Skeletal muscle satellite cell (primary cell): ENCODE measurements at regions not wholly inside any gene's neighbourhood (a gene's known extent, or its start where the extent isn't known, plus 50 kb on each side); places are given as distances from the start of the nearest gene placed in this dataset.

Experiments
- H3K27me3 ChIP-seq: 2 replicates; pipeline ENCODE4 v1.7.0; 2013; ENCODE audit warnings: low read length; ENCODE audit not compliant: control insufficient read depth, insufficient read depth
- H3K36me3 ChIP-seq: 2 replicates; pipeline ENCODE4 v1.7.0; 2013; ENCODE audit warnings: mild to moderate bottlenecking, control low read depth, low read length; ENCODE audit not compliant: insufficient read depth
- H3K4me1 ChIP-seq: 2 replicates; pipeline ENCODE4 v1.7.0; 2013; ENCODE audit warnings: low read length; ENCODE audit not compliant: control insufficient read depth, insufficient read depth
- H3K4me2 ChIP-seq: 2 replicates; pipeline ENCODE4 v1.7.0; 2013; ENCODE audit warnings: mild to moderate bottlenecking, low read length
- H3K4me3 ChIP-seq: 2 replicates; pipeline ENCODE4 v1.7.0; 2013; ENCODE audit warnings: low read length
- H3K9ac ChIP-seq: 2 replicates; pipeline ENCODE4 v1.7.0; 2013; ENCODE audit warnings: mild to moderate bottlenecking, low read depth, low read length, moderate library complexity
- H3K9me3 ChIP-seq: replicated peaks from 2 replicates; pipeline ENCODE4 v1.7.0; 2013; ENCODE audit warnings: mild to moderate bottlenecking, control low read depth, low read length

DNA sequence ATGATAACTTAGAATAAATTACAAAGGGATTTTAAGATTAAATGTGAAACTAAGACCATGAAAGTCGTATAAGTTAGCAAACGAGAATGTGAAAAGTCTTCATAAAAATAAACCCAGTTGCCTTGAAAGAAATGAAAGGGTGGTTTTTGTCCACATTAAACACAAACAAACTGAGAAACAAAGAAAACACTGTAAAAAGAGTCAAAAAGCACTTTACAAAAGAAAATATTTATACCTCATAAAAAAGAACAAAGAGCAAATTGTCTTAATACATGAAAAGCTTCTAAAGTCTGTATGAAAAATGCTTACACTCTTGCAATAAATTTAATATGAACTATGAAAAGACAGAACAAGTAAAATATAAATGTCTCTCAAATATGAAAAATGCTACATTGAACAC is 865.9 kb upstream of the CADM2 start:
- Histone ChIP-seq H3K4me3 (no peak overlapping the region), H3K9me3 (no peaks in the 10 kb centered on the region), H3K4me2 (no peak overlapping the region), H3K4me1 (no peaks in the 10 kb centered on the region), H3K9ac (no peak overlapping the region), H3K36me3 (no peaks in the 10 kb centered on the region), H3K27me3 (no peaks in the 10 kb centered on the region)

DNA sequence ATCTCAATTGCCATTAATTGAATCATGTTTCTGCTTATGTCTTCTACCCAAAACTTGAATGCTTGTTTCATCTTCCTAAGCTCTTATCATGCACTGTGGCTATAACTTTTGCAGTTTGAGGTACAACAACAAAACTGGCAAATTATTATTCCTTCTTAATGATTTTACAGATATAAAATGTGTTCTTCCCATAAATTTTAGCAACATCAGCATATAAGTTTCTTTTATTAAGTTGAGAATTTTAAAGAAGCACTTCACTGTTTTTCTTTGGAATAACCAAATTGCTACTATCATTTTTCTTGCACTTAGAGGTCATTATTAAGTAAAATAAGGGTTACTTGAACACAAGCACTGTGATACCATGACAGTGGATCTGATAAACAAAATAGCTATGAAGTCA is 862.6 kb upstream of the CADM2 start:
- Histone ChIP-seq H3K4me2 (no peak overlapping the region), H3K4me1 (no peaks in the 10 kb centered on the region), H3K4me3 (no peak overlapping the region), H3K36me3 (no peaks in the 10 kb centered on the region), H3K9ac (no peak overlapping the region), H3K9me3 (no peaks in the 10 kb centered on the region), H3K27me3 (no peaks in the 10 kb centered on the region)

DNA sequence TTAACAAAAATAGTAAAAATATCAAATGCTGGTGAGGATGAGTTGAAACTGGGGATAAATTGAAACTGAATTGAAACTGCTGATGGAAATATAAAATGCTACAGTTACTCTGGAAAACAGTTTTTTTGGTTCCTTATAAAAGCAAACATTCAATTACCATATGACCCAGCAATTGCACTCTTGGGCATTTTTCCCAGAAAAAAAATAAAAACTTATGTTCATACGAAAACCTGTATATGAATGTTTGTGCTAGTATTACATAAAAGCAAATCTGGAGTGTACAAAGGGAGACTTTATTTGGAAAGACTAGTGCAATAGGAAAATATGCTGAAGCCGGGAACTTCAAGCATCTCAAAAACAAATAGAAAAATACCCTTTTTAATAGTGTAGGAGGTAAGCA is 857.9 kb upstream of the CADM2 start:
- H3K4me3 ChIP-seq: no peak overlapping the region
- H3K9me3 ChIP-seq: no peaks in the 10 kb centered on the region
- H3K4me1 ChIP-seq: no peaks in the 10 kb centered on the region
- no peaks in the 10 kb centered on the region for H3K27me3 ChIP-seq
- peak overlapping the region; percentile 7 for H3K4me2 ChIP-seq
- no peak overlapping the region for H3K9ac ChIP-seq
- no peaks in the 10 kb centered on the region for H3K36me3 ChIP-seq

DNA sequence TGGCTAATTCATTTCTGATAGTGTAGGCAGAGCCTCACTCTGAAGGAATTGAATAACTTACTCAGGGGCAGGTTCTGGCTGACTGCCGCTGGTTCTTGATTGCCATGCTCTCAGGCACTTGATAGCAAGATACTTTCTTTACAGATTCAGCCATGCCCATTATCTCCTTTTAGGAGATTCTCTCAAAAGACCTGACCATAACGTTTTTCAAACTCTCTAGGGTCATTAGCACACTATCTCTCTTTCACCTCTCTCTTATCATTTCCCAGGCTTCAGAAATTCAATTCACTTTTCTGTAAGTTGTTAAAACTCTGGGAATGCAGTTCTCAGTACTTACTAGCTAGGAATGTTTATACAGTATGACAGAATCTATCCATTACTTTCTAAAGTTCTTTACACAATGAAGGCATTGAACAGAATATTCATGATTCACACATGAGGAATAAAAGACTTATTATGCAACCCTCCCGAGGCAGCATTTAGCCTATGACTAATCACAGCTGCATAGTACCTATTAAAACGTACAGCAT is 850.3 kb upstream of the CADM2 start:
- no peaks in the 10 kb centered on the region for H3K9me3 ChIP-seq
- peak overlapping the region; percentile 13 for H3K4me3 ChIP-seq
- no peaks in the 10 kb centered on the region for H3K36me3 ChIP-seq
- no peaks in the 10 kb centered on the region for H3K27me3 ChIP-seq
- peak overlapping the region; percentile 64 for H3K4me2 ChIP-seq
- peak overlapping the region; percentile 45 for H3K9ac ChIP-seq
- peaks cover 22% of the 10 kb centered on the region for H3K4me1 ChIP-seq

DNA sequence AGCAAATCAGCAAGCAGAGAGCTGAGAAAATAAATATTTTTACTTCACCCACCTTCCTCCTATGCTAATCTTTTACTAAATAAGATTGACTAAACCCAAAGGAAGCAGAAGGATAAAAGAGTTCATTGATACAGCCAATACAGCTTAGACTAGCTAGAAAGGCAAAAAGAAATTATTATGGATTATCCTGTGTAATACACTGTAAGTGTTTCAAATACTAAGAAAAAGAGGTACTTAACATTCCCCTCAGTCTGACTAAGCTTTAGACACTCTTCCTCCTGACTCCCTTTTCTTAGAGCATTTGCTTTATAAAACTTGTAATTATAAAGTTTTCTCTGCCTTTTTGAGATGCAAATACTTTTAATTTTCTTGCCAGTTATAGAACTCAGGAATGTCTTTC is 848.9 kb upstream of the CADM2 start:
- Histone ChIP-seq H3K36me3 (no peaks in the 10 kb centered on the region), H3K4me1 (peaks cover 22% of the 10 kb centered on the region), H3K9ac (no peak overlapping the region), H3K4me2 (no peak overlapping the region), H3K4me3 (no peak overlapping the region), H3K27me3 (no peaks in the 10 kb centered on the region), H3K9me3 (no peaks in the 10 kb centered on the region)

DNA sequence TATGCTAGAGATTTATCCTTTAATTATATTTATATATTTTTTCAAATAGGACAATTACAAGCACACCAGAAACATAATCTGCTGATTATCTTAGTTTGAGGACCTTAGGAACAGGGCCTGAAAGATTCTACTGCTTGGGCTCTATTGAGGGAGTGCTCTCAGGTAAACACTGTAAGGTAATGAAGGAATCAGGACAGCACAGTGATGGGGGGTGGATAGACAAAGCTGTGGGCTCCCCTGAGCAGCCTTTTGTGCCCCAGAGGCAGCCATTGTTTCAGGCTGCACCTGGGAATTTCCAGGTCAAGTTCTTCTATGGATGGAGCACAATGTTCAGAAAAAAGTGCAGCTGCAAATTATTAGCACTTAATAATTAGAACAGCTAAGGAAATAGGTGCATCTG is 848.0 kb upstream of the CADM2 start:
- H3K4me1 ChIP-seq: peaks cover 22% of the 10 kb centered on the region
- H3K4me2 ChIP-seq: no peak overlapping the region
- H3K9me3 ChIP-seq: no peaks in the 10 kb centered on the region
- H3K27me3 ChIP-seq: no peaks in the 10 kb centered on the region
- H3K36me3 ChIP-seq: no peaks in the 10 kb centered on the region
- no peak overlapping the region for H3K4me3 ChIP-seq
- H3K9ac ChIP-seq: no peak overlapping the region

DNA sequence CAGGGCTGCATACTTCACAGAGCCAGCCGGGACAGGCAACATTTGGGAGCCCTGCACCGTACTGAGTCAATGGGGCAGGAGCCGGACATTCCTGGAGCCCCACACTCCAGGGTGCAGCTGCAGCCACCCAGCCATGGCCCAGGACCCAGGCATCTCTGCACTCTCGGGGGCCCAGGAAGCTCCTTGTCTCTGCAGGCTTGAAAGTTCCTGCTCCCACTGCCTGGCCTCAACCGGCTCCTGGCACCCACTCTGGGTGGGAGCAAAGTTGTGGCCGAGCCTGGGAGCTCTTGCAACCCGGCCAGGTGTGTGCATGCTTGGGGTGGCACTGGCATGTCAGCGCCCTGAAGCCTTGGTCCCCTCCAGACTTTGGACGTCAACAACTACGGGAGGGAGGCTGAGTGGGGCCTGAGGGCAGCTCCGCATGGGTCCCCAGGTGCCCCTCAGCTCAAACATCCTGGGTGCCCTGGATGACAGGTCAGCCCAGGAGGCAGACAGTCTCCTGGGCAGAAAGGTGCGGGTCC is 833.5 kb upstream of the CADM2 start:
- H3K4me1 ChIP-seq: no peaks in the 10 kb centered on the region
- H3K36me3 ChIP-seq: no peaks in the 10 kb centered on the region
- H3K9ac ChIP-seq: no peak overlapping the region
- no peaks in the 10 kb centered on the region for H3K9me3 ChIP-seq
- H3K4me3 ChIP-seq: no peak overlapping the region
- no peak overlapping the region for H3K4me2 ChIP-seq
- no peaks in the 10 kb centered on the region for H3K27me3 ChIP-seq

DNA sequence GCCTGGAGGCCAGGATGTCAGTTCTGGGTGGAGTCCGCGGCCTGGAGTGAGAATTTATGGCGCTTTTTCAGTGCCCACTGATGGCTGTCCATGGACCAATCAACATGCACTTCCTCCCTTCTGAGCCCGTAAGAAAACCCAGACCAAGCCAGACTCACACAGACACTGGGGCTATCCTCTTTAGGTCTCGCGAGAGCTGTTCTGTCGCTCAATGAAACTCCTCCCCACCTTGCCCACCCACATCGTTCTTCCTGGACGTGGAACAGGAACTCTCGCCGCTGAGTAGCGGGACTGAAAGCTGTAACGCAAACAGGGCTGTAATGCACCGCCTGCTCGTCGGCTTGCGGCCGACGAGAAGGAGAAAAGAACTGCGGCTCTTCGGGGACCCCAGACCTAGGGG is 833.0 kb upstream of the CADM2 start:
- no peak overlapping the region for H3K4me3 ChIP-seq
- H3K36me3 ChIP-seq: no peaks in the 10 kb centered on the region
- no peak overlapping the region for H3K9ac ChIP-seq
- no peak overlapping the region for H3K4me2 ChIP-seq
- H3K27me3 ChIP-seq: no peaks in the 10 kb centered on the region
- H3K9me3 ChIP-seq: no peaks in the 10 kb centered on the region
- H3K4me1 ChIP-seq: no peaks in the 10 kb centered on the region

DNA sequence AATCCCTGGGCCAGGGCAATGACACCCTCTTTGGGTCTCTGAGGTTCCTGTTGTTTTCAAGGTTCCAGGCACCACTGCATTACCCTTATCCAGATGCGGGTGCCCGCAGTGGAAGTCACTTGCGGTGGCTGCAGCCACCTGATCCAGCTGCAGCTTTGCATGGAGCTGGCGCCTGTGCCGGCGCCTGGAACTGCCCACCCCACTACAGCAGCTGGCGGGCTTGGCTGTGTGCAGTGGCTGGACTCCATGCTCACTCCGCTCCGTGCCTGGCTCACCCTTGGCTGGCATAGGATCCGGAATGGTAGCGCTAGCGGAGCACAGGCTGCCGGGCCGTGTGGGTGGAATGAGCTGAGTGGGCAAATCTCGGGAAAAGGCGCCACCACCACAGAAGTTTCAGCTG is 832.6 kb upstream of the CADM2 start:
- Histone ChIP-seq H3K9me3 (no peaks in the 10 kb centered on the region), H3K4me3 (no peak overlapping the region), H3K4me1 (no peaks in the 10 kb centered on the region), H3K27me3 (no peaks in the 10 kb centered on the region), H3K36me3 (no peaks in the 10 kb centered on the region), H3K9ac (no peak overlapping the region), H3K4me2 (no peak overlapping the region)

DNA sequence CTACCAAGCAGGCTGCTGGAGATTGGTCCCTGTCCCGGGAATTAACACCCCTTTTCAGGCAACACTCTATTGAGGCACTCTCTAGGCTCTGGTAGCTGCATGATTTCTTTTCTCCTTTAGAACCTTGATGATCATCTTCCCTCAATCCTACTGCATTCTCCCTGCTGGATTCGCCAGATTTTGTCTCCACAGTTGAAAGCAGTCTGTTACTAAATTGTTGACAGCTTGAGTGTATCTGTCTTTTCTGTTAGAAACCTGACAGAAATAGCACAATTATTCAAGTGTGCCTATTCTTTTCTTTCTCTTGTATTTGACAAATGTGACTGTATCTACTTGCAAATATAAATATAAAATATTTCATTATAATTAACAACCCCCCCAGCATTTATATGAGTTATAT is 830.8 kb upstream of the CADM2 start:
- H3K4me2 ChIP-seq: no peak overlapping the region
- no peaks in the 10 kb centered on the region for H3K36me3 ChIP-seq
- no peaks in the 10 kb centered on the region for H3K9me3 ChIP-seq
- H3K9ac ChIP-seq: no peak overlapping the region
- no peaks in the 10 kb centered on the region for H3K27me3 ChIP-seq
- no peak overlapping the region for H3K4me3 ChIP-seq
- H3K4me1 ChIP-seq: no peaks in the 10 kb centered on the region

DNA sequence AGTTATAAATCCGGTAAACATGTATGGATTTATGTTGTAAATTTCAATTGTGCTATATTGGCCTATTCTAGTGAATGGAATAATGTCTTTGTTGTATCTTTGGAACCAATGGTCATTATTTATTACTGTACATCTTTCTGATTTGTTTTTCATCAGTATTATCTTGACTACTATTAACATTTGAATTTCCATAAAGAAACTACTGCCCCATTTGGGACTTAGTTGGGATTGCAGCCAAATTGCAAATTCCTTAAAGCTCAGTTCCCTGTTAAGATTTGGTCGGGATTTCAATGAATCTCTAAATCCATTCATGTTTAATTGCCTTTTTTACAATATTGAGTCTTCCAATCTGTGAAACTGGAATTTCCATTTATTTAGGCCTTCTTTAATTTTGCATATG is 822.4 kb upstream of the CADM2 start:
- Histone ChIP-seq H3K36me3 (no peaks in the 10 kb centered on the region), H3K4me3 (no peak overlapping the region), H3K27me3 (no peaks in the 10 kb centered on the region), H3K4me1 (no peaks in the 10 kb centered on the region), H3K4me2 (no peak overlapping the region), H3K9me3 (no peaks in the 10 kb centered on the region), H3K9ac (no peak overlapping the region)

DNA sequence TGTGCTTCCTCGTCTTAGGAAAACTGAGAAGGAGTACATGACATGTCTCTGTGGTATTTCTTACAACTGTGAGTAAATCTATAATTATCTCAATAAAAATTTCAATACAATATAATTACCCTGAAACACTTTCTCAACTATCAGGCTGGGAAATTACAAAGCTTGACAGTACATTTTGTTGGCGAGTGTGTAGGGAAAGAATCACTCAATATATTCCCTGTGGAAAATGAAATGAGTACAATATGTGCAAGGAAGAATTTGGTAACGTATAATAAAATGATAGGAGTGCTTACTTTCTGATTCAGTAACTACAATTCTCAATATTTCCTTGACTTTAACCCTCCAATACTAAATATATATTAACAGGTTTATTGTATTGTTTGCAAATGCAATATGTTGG is 818.2 kb upstream of the CADM2 start:
- H3K9me3 ChIP-seq: no peaks in the 10 kb centered on the region
- peaks cover 6% of the 10 kb centered on the region for H3K4me1 ChIP-seq
- H3K9ac ChIP-seq: no peak overlapping the region
- H3K4me2 ChIP-seq: no peak overlapping the region
- no peaks in the 10 kb centered on the region for H3K36me3 ChIP-seq
- no peak overlapping the region for H3K4me3 ChIP-seq
- H3K27me3 ChIP-seq: no peaks in the 10 kb centered on the region
